Adipocyte (in vitro differentiated cells): ENCODE measurements at regions not wholly inside any gene's neighbourhood (a gene's known extent, or its start where the extent isn't known, plus 50 kb on each side); places are given as distances from the start of the nearest gene placed in this dataset.
"Not testable (repeated sequence)": the region's sequence is repeated elsewhere in the genome, so short reads cannot be mapped to it uniquely, and the experiment has no call there.

Experiments used
- DNase-seq: peaks from one replicate; pipeline ENCODE4 v3.0.0-alpha.2; 2015; ENCODE audit warnings: low read depth
- H3K27me3 ChIP-seq: replicated peaks from 2 replicates; pipeline ENCODE4 v1.7.0; 2013; ENCODE audit warnings: mild to moderate bottlenecking, low read length, moderate library complexity; ENCODE audit not compliant: control insufficient read depth, insufficient read depth
- H3K36me3 ChIP-seq: 2 replicates; pipeline ENCODE4 v1.7.0; 2013; ENCODE audit warnings: low read length, mild to moderate bottlenecking, moderate library complexity; ENCODE audit not compliant: control insufficient read depth, insufficient read depth, severe bottlenecking
- H3K4me1 ChIP-seq: 2 replicates; pipeline ENCODE4 v1.7.0; 2013; ENCODE audit warnings: mild to moderate bottlenecking, low read length, moderate library complexity; ENCODE audit not compliant: control insufficient read depth, insufficient read depth
- H3K4me3 ChIP-seq: 2 replicates; pipeline ENCODE4 v1.7.0; 2013; ENCODE audit warnings: mild to moderate bottlenecking, low read length, moderate library complexity
- H3K9ac ChIP-seq: 2 replicates; pipeline ENCODE4 v1.7.0; 2013; ENCODE audit warnings: mild to moderate bottlenecking, low read length, moderate library complexity
- H3K9me3 ChIP-seq: 2 replicates; pipeline ENCODE4 v1.7.0; 2013; ENCODE audit warnings: mild to moderate bottlenecking, low read length, moderate library complexity; ENCODE audit not compliant: control insufficient read depth

- Histone ChIP-seq H3K9me3 (peaks cover 11% of the 10 kb centered on the region), H3K27me3 (peaks cover 30% of the 10 kb centered on the region), H3K9ac (no peak overlapping the region), H3K36me3 (no peaks in the 10 kb centered on the region), H3K4me3 (no peak overlapping the region), H3K4me1 (no peaks in the 10 kb centered on the region)
- no peak for DNase-seq
These were observed 62.7 kb downstream of the RBFOX3 start for GRCh38 chr17:79548116-79548515.

- H3K9me3 ChIP-seq, result peaks cover 6% of the 10 kb centered on the region
- peaks cover 35% of the 10 kb centered on the region for H3K27me3 ChIP-seq
- H3K4me3 ChIP-seq, result no peak overlapping the region
- H3K4me1 ChIP-seq, result no peaks in the 10 kb centered on the region
- H3K36me3 ChIP-seq, result no peaks in the 10 kb centered on the region
- H3K9ac ChIP-seq, result no peak overlapping the region
- DNase-seq, result no peak
These were observed 63.3 kb downstream of the RBFOX3 start for GRCh38 chr17:79547586-79547985.

GRCh38 chr17:79547171-79547570 lies 63.7 kb downstream of the RBFOX3 start:
- peaks cover 37% of the 10 kb centered on the region for H3K27me3 ChIP-seq
- H3K9ac ChIP-seq, DNase-seq, H3K4me3 ChIP-seq, H3K9me3 ChIP-seq, H3K36me3 ChIP-seq, H3K4me1 ChIP-seq: not testable (repeated sequence)

DNA sequence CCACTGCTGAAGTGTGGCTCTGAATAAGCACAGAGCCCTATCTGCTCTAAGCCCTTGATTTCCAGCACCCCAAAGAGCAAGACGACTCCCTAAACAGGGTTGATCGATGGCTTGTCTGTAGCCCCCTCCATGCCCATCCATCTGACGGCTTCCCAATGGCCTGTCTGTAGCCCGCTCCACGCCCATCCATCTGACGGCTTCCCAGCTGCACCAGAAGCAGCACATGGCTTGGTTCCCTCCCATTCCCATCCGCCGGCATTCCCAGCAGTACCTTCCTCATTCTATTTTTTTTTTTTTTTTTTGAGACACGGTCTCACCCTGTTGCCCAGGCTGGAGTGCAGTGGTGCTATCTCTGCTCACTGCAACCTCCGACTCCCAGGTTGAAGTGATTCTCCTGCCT lies 64.5 kb downstream of the RBFOX3 start:
- H3K4me1 ChIP-seq, result no peaks in the 10 kb centered on the region
- peaks cover 44% of the 10 kb centered on the region for H3K27me3 ChIP-seq
- no peak for DNase-seq
- no peak overlapping the region for H3K4me3 ChIP-seq
- H3K9ac ChIP-seq, result no peak overlapping the region
- no peaks in the 10 kb centered on the region for H3K36me3 ChIP-seq
- no peaks in the 10 kb centered on the region for H3K9me3 ChIP-seq

DNA sequence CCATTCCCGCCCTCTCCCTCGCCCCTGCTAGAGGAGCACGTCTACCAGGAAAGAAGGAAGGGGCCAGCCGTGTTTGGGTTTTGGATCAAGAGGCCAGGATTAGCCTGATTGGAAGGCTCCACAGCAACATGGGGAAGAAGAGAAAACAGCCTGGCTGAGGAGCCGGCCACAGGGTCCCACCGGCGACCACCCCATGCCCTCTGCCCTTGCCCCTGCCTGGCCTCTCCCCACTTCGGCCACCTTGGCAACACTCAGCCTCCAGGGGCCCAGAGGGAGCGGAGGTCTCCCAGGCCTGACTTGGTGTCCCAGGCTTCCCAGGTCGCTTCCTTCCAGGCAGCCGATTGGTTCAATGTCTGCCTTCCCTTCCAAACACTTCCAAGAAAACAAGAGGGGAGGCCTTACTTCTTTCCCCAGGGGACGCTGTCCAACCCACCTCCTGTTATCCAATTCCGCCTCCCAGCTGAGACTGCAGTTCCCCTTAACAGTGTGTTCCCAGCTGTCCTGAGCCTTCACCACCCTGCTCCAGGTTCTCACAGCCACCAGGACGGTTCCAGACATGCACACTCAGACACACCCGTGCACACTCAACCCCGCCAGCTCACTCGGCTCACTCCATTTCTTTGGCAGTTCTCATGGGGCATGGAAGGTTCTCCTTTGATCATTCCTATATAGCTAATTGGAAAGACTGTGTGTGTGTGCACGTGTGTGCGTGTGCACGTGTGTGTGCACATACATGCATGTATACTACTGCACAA lies 65.4 kb downstream of the RBFOX3 start:
- peaks cover 49% of the 10 kb centered on the region for H3K27me3 ChIP-seq
- no peak overlapping the region for H3K4me3 ChIP-seq
- H3K9ac ChIP-seq, result no peak overlapping the region
- no peaks in the 10 kb centered on the region for H3K36me3 ChIP-seq
- DNase-seq, result no peak
- no peaks in the 10 kb centered on the region for H3K4me1 ChIP-seq
- H3K9me3 ChIP-seq, result no peaks in the 10 kb centered on the region

DNA sequence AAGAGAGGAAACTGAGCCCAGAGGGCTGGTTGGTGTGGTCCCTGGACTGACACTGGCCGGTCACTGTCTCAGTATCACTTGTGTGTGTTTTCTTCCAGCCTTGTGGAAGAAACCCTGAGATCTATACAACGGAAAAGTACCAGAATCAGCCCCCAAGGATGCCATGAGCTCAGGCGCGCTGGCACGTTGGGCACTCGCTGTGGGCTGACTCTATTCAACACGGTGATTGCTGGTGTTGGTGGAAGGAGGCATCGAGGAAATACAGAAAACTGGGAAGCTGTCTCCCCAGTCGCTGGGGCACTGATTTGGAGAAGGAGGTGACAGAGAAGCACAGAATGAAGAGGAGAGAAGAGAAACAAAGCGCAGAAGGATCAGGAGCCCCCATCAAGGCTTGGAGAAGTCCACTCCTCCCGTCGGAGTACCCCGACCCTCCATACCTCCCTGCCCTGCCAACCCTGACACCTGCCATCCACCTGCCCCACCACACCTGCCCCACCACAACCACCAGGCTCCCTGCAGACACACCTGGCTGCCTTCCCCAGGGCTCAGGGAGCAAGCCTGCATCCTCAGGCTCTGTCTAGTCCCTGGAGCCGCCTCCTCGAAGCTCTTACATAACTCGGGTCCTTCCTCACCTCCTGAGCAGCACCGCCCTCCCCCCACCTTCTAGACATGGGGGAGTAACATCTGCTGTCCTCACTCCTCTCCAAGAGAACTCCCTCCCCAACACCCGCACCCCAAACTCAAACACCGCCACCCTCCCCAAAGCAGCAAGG lies 66.5 kb downstream of the RBFOX3 start:
- H3K9ac ChIP-seq, result no peak overlapping the region
- no peak overlapping the region for H3K4me3 ChIP-seq
- no peaks in the 10 kb centered on the region for H3K36me3 ChIP-seq

DNA sequence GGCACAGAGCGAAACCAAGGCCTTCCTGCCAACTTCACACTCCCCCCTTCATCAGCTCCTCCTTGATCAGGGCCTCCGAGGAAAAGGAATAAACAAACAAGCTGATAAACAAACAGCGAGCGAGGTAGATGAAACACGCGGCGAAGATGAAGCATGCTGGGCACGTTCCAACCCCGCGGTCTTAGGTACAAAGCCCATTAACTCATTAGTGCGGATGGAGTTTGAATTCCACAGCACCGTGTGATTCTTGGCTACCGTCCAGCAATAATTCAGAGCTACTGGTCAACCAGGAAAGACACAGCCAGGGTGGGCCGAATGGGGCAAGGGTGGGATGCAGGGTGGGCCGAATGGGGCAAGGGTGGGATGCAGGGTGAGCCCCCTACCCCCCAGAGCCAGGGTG lies 67.3 kb downstream of the RBFOX3 start:
- H3K27me3 ChIP-seq, result peaks cover 49% of the 10 kb centered on the region
- H3K4me1 ChIP-seq, result no peaks in the 10 kb centered on the region
- H3K36me3 ChIP-seq, result no peaks in the 10 kb centered on the region
- H3K9ac ChIP-seq, result no peak overlapping the region
- H3K9me3 ChIP-seq, result no peaks in the 10 kb centered on the region
- DNase-seq, result no peak
- H3K4me3 ChIP-seq, result no peak overlapping the region

More for the DNA sequence above, 66.5 kb downstream of the RBFOX3 start:
- H3K4me1 ChIP-seq, result no peaks in the 10 kb centered on the region
- no peak for DNase-seq
- peaks cover 53% of the 10 kb centered on the region for H3K27me3 ChIP-seq
- H3K9me3 ChIP-seq, result no peaks in the 10 kb centered on the region

DNA sequence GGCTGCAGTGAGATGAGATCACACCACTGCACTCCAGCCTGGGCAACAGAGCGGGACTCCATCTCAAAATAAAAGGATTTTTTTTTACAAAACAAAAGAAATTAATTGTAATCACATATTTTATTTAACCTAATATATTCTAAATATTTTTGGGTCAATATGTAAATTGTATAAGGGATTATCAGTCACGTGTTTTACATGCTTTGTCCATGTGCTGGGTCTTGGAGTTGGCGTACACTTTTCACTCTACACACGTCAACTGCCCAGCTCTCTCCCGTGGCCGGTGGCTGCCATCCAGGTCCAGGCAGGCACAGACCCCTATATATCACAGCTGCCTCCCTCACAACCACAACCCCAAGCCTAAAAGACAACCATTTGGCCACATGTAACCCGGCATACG lies 68.1 kb downstream of the RBFOX3 start:
- H3K4me3 ChIP-seq, result no peak overlapping the region
- H3K9ac ChIP-seq, result no peak overlapping the region
- no peaks in the 10 kb centered on the region for H3K9me3 ChIP-seq
- DNase-seq, result no peak
- no peaks in the 10 kb centered on the region for H3K36me3 ChIP-seq
- H3K27me3 ChIP-seq, result peaks cover 51% of the 10 kb centered on the region
- H3K4me1 ChIP-seq, result no peaks in the 10 kb centered on the region

DNA sequence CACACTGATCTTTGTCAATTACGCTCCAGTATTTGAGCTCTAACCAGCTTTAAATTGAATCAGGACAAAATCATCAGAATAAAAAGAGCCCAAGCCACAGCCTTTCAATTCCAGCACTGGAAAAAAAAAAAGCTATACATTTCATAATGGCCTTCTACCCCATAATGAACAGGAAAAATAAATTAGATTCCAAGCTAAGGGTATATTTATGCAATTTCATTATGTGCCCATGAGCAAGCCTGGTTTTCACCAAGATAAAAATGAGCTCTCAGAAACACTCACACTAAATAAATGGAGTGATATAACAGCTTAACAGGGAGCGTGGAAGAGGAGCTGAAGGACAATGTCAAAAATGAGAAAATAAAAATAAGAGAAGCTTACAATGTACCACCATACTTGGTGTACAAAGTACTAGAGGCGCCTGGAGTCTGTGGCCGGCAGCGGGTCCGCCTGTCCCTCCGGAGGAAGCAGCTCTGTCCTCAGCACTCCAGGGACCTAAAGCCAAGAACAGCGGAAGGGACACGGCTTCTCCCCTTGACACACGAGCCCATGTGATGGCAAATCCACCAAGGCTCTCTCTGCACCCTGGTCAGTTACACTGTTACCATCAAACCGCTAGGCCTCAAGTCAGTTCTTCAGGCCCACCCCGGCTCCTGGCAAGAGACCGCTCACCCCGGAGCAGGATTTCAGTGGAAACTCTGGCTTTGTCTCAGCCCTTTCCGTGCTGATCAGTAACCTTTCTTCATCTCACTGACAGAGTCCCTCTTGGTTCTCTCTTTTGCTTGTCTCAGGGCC lies 69.6 kb downstream of the RBFOX3 start:
- Histone ChIP-seq H3K36me3 (no peaks in the 10 kb centered on the region), H3K9ac (no peak overlapping the region), H3K9me3 (no peaks in the 10 kb centered on the region), H3K27me3 (peaks cover 53% of the 10 kb centered on the region), H3K4me3 (no peak overlapping the region), H3K4me1 (no peaks in the 10 kb centered on the region)
- DNase-seq, result no peak

DNA sequence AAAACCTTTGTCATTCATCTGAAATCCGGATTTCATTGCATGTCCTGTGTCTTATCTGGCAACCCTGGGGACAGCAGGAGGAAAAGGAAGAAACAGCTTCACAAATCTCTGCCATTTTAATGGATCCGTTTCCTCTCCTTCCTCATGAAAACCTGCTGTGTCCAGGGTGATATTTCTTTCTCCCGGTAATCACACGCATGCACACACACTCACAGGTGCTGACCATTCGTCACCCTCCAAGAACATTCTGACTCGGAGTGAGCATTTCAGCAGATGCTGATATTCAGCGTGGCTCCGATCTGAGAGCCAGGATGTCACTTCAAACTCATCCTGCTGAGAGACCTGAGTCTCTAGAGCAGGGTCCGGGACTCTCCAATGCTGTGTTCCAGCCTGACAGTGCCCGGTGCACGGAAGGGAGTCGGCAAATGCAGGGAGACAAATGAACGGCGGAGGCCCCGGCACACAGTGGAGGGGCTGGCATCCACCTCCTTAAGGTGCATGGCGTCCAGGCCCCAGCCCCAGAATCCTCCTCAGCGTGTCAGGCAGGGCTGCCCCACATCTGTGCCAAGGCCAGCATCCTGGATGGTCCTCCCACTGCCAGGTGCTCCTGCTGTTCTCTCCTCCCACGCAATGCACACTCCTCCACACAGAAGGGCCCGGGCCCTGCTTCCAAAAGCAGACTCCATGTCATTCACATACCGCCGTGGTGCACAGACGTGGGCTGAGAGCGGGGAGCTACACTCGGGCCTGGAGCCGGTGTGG lies 70.7 kb downstream of the RBFOX3 start:
- Histone ChIP-seq H3K36me3 (no peaks in the 10 kb centered on the region), H3K9ac (no peak overlapping the region), H3K9me3 (no peaks in the 10 kb centered on the region), H3K27me3 (peaks cover 44% of the 10 kb centered on the region), H3K4me3 (no peak overlapping the region), H3K4me1 (no peaks in the 10 kb centered on the region)
- no peak for DNase-seq
